Transverse colon (tissue), 4 donors: ENCODE measurements at regions not wholly inside any gene's neighbourhood (a gene's known extent, or its start where the extent isn't known, plus 50 kb on each side); places are given as distances from the start of the nearest gene placed in this dataset.

Source experiments
- POLR2AphosphoS5 ChIP-seq, 3 donors: sonication (generic); formaldehyde crosslinking; IDR thresholded peaks; one replicate each; pipeline ENCODE4 v1.6.1; 2016; ENCODE audit warnings: antibody characterized with exemption in 3 of 3
- TF ChIP-seq, protein P1 (sequence below), 5 experiments: fragments of 200-600 bp in 3 of 5; fragments of 450-650 bp in 2 of 5; sonication (generic) in 3 of 5; IDR thresholded peaks; 1 replicate in 2 of 5; 2 replicates in 3 of 5; pipeline ENCODE4 v1.5.1; 2016 to 2017; ENCODE audit warnings: antibody characterized with exemption in 5 of 5, inconsistent platforms in 3 of 5, mild to moderate bottlenecking in 2 of 5, moderate library complexity in 1 of 5

DNA sequence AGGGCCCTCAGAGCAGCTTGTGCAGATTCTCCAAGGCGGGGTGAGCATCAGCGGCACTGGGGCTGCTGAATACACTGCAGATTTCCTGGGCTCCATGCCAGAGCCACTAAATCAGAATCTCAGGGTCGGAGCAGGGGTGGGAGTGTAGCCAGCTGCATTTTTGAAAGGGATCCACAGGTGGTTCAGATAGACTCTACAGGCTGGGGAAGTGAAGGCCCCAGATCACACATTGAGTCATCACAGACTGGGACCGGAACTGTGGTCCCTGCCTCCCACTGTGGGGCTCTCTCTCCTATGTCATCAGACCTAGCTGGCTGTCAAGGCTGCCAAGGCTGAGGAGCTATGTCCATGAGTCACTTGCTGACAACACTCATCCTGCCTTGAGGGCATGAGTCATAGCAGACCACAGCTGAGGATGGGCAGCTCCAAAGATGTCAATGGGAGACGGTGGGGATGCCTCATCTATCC lies 162.3 kb upstream of the MAMLD1 start:
- TF ChIP-seq, protein P1, sequence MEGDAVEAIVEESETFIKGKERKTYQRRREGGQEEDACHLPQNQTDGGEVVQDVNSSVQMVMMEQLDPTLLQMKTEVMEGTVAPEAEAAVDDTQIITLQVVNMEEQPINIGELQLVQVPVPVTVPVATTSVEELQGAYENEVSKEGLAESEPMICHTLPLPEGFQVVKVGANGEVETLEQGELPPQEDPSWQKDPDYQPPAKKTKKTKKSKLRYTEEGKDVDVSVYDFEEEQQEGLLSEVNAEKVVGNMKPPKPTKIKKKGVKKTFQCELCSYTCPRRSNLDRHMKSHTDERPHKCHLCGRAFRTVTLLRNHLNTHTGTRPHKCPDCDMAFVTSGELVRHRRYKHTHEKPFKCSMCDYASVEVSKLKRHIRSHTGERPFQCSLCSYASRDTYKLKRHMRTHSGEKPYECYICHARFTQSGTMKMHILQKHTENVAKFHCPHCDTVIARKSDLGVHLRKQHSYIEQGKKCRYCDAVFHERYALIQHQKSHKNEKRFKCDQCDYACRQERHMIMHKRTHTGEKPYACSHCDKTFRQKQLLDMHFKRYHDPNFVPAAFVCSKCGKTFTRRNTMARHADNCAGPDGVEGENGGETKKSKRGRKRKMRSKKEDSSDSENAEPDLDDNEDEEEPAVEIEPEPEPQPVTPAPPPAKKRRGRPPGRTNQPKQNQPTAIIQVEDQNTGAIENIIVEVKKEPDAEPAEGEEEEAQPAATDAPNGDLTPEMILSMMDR (IDR thresholded peaks at IDR 0.05), result no peak
- peak in 2 of 3 donors; percentile 13 to 40 for TF ChIP-seq POLR2AphosphoS5 (IDR thresholded peaks at IDR 0.05)
